ENCODE measurements at regions not wholly inside any gene's neighbourhood (a gene's known extent, or its start where the extent isn't known, plus 50 kb on each side); places are given as distances from the start of the nearest gene placed in this dataset.

DNA sequence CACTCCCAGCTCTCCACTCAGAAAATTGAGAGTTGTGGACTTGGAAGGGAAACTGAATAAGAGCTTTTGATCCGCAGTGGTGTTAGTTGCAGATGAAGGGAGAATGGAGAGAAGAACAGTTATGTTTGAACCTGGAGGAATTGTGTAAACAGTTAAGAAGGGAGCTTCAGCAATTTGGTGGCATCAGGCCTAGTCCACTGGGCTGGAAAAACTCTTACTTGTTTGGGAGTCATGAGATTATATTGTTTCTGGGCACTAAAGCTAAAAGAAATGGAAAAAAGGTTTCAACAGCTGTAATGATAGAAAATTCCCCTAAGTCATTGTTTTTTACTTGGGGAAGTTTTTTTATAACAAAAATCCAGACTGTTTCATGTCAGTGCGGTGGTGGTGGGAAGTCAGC, 256.1 kb upstream of the C1orf87 start:
- H3K9ac ChIP-seq (ENCODE audit: extremely low read depth, low read length, poor library complexity, severe bottlenecking), result no peak overlapping the region
- Mint-ChIP-seq H3K27me3 (ENCODE audit: insufficient read depth) (peaks cover 14% of the 10 kb centered on the region), H3K9me3 (peaks cover 16% of the 10 kb centered on the region), H3K4me1 (no peaks in the 10 kb centered on the region), H3K27ac (no peak overlapping the region), H3K4me3 (no peak overlapping the region), H3K36me3 (ENCODE audit: low read depth) (no peaks in the 10 kb centered on the region)
- no peaks in the 10 kb centered on the region for H3K4me1 ChIP-seq (ENCODE audit: control insufficient read depth, insufficient read depth, low read length)
- no peak for DNase-seq
- no peak overlapping the region for H3K27ac ChIP-seq (ENCODE audit: low read depth, low read length)
- H3K27me3 ChIP-seq (ENCODE audit: control insufficient read depth, insufficient read depth, low read length, poor library complexity, severe bottlenecking), result peaks cover 6% of the 10 kb centered on the region
- TF ChIP-seq, protein P1, sequence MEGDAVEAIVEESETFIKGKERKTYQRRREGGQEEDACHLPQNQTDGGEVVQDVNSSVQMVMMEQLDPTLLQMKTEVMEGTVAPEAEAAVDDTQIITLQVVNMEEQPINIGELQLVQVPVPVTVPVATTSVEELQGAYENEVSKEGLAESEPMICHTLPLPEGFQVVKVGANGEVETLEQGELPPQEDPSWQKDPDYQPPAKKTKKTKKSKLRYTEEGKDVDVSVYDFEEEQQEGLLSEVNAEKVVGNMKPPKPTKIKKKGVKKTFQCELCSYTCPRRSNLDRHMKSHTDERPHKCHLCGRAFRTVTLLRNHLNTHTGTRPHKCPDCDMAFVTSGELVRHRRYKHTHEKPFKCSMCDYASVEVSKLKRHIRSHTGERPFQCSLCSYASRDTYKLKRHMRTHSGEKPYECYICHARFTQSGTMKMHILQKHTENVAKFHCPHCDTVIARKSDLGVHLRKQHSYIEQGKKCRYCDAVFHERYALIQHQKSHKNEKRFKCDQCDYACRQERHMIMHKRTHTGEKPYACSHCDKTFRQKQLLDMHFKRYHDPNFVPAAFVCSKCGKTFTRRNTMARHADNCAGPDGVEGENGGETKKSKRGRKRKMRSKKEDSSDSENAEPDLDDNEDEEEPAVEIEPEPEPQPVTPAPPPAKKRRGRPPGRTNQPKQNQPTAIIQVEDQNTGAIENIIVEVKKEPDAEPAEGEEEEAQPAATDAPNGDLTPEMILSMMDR (conservative IDR thresholded peaks at IDR 0.05), result no peak
- no peaks in the 10 kb centered on the region for H3K36me3 ChIP-seq (ENCODE audit: control insufficient read depth, insufficient read depth, low read length)
- WGBS, 2 experiments (ENCODE audit: insufficient coverage in 1 of 2, insufficient read length in 1 of 2), result 86 to 92% methylated on average over 1 of the region's 2 CpGs
- peaks cover 6% of the 10 kb centered on the region for H3K9me3 ChIP-seq (ENCODE audit: control insufficient read depth, low read length)
- no peak overlapping the region for H3K4me3 ChIP-seq (ENCODE audit: low read length)

DNA sequence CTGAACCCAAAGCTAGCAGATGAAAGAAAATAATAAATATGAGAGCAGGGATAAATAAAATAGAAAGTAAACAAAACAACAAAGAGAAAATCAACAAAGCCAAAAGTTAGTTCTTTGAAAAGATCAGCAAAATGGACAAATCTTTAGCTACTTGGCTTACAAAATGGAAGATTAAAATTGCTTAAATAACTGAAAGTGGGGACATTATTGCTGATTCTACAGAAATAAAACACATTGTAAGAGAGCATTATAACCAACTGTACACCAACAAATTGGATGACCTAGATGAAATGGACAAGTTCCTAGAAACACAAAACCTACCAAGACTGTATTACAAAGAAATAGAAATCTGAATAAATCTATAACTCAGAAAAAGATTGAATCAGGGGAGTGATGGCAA, 238.3 kb upstream of the C1orf87 start:
- Histone ChIP-seq H3K36me3 (ENCODE audit: control insufficient read depth, insufficient read depth, low read length) (no peaks in the 10 kb centered on the region), H3K4me1 (ENCODE audit: control insufficient read depth, insufficient read depth, low read length) (no peaks in the 10 kb centered on the region), H3K27ac (ENCODE audit: low read depth, low read length) (no peak overlapping the region), H3K9ac (ENCODE audit: extremely low read depth, low read length, poor library complexity, severe bottlenecking) (no peak overlapping the region), H3K9me3 (ENCODE audit: control insufficient read depth, low read length) (no peaks in the 10 kb centered on the region), H3K27me3 (ENCODE audit: control insufficient read depth, insufficient read depth, low read length, poor library complexity, severe bottlenecking) (no peaks in the 10 kb centered on the region), H3K4me3 (ENCODE audit: low read length) (no peak overlapping the region)
- Mint-ChIP-seq H3K9me3 (no peaks in the 10 kb centered on the region), H3K4me1 (no peaks in the 10 kb centered on the region), H3K27ac (no peak overlapping the region), H3K36me3 (ENCODE audit: low read depth) (no peaks in the 10 kb centered on the region), H3K4me3 (no peak overlapping the region), H3K27me3 (ENCODE audit: insufficient read depth) (peaks cover 3% of the 10 kb centered on the region)
- TF ChIP-seq, protein P1 (conservative IDR thresholded peaks at IDR 0.05), result no peak
- no peak for DNase-seq

DNA sequence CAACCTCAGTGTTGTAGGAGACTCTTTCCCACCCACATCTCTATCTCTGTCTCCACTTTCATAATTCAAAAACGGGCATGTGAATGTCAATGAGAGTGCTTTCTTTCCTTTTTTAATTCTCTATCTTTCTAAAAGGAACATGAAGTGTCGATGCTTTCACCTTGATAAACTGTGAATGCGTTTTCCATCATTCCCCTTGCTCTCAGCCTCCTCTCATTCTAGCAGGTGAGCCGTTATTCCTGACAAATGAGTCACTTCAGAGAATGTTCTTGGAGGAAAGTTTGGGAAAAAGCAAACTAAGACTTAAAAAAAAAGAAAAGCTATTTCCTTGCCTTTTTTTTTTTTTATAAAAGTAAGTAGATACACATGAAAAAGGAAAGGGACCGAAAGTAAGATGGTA, 226.0 kb upstream of the C1orf87 start:
- H3K36me3 Mint-ChIP-seq (ENCODE audit: low read depth), result no peaks in the 10 kb centered on the region
- no peak for DNase-seq
- Histone ChIP-seq H3K4me3 (ENCODE audit: low read length) (no peak overlapping the region), H3K9me3 (ENCODE audit: control insufficient read depth, low read length) (no peaks in the 10 kb centered on the region), H3K27ac (ENCODE audit: low read depth, low read length) (no peak overlapping the region), H3K36me3 (ENCODE audit: control insufficient read depth, insufficient read depth, low read length) (no peaks in the 10 kb centered on the region), H3K27me3 (ENCODE audit: control insufficient read depth, insufficient read depth, low read length, poor library complexity, severe bottlenecking) (no peaks in the 10 kb centered on the region), H3K9ac (ENCODE audit: extremely low read depth, low read length, poor library complexity, severe bottlenecking) (no peak overlapping the region), H3K4me1 (ENCODE audit: control insufficient read depth, insufficient read depth, low read length) (no peaks in the 10 kb centered on the region)
- TF ChIP-seq, protein P1 (conservative IDR thresholded peaks at IDR 0.05), result no peak
- no peak overlapping the region for H3K27ac Mint-ChIP-seq
- H3K9me3 Mint-ChIP-seq, result no peaks in the 10 kb centered on the region
- H3K4me1 Mint-ChIP-seq, result peaks cover 18% of the 10 kb centered on the region
- WGBS, 2 experiments (ENCODE audit: insufficient coverage in 1 of 2, insufficient read length in 1 of 2), result 80 to 87% methylated on average over 1 to 5 of the region's 5 CpGs
- no peak overlapping the region for H3K4me3 Mint-ChIP-seq
- peaks cover 7% of the 10 kb centered on the region for H3K27me3 Mint-ChIP-seq (ENCODE audit: insufficient read depth)
